Endothelial cell of umbilical vein (primary cell): ENCODE measurements at regions not wholly inside any gene's neighbourhood (a gene's known extent, or its start where the extent isn't known, plus 50 kb on each side); places are given as distances from the start of the nearest gene placed in this dataset.
A peak's percentile ranks its signal among the peaks of the same experiment; 100 is the strongest.

Experiments used
- BruUV-seq: library from RNA; stranded (reverse); fragments of 400-500 nt; replicated peaks from 2 replicates; lab custom pipeline; 2021; lab: Mats Ljungman, UMichigan
- CTCF ChIA-PET: fragments of 300-600, 350-600 bp; sonication (Branson Sonifier 250); formaldehyde crosslinking; loops from one replicate; lab custom pipeline; 2021; ENCODE audit warnings: antibody characterized with exemption, inconsistent platforms; lab: Charles Lee
- POLR2A ChIA-PET: fragments of 300-600, 350-600 bp; sonication (Branson Sonifier 250); formaldehyde crosslinking; loops from one replicate; lab custom pipeline; 2021; ENCODE audit warnings: antibody characterized with exemption, inconsistent platforms; lab: Charles Lee
- DNase-seq: peaks from one replicate; pipeline ENCODE4 v3.0.0-alpha.2; 2011; ENCODE audit warnings: low read depth, low spot score
- FAIRE-seq: peaks from 2 replicates; lab custom pipeline; 2011; peaks lifted over from hg19 to GRCh38; lab: Jason Lieb, UNC
- H2AFZ ChIP-seq: 2 replicates; pipeline ENCODE4 v1.6.0; 2012; ENCODE audit warnings: low read depth, low read length, control low read depth, inconsistent platforms
- H3K27ac ChIP-seq: 2 replicates; pipeline ENCODE4 v1.5.1; 2011; ENCODE audit warnings: low read depth, mild to moderate bottlenecking, control low read depth, low read length, moderate library complexity; ENCODE audit not compliant: insufficient read depth
- H3K27me3 ChIP-seq, 2 experiments: 2 replicates each; pipeline versions ENCODE4 v1.6.0 to v1.6.1; 2011; ENCODE audit warnings: low read length in 2 of 2, mixed read lengths in 1 of 2; ENCODE audit not compliant: control insufficient read depth in 2 of 2, insufficient read depth in 2 of 2
- H3K36me3 ChIP-seq, 2 experiments: 2 replicates in 1 of 2; 3 replicates in 1 of 2; pipeline ENCODE4 v1.5.1; 2011; ENCODE audit warnings: low read length in 2 of 2, mild to moderate bottlenecking in 1 of 2, moderate library complexity in 1 of 2; ENCODE audit not compliant: control insufficient read depth in 2 of 2, insufficient read depth in 2 of 2; ENCODE audit errors: extremely low read depth in 1 of 2
- H3K4me1 ChIP-seq: 3 replicates; pipeline ENCODE4 v1.5.1; 2011; ENCODE audit warnings: mild to moderate bottlenecking, low read length; ENCODE audit not compliant: control insufficient read depth, insufficient read depth; ENCODE audit errors: extremely low read depth
- H3K4me2 ChIP-seq: 2 replicates; pipeline ENCODE4 v1.6.1; 2011; ENCODE audit warnings: low read length, control low read depth, mixed read lengths; ENCODE audit not compliant: insufficient read depth
- H3K4me3 ChIP-seq, 3 experiments: fragments of 200-600 bp in 1 of 3; sonication (generic), shearing (Covaris generic) in 1 of 3; replicated peaks in 1 of 3; 2 replicates each; pipeline ENCODE4 v1.5.1; 2011 to 2016; ENCODE audit warnings: control low read depth in 3 of 3, low read length in 3 of 3, mild to moderate bottlenecking in 2 of 3, inconsistent platforms in 1 of 3, low read depth in 1 of 3, moderate library complexity in 1 of 3; ENCODE audit not compliant: insufficient read depth in 1 of 3
- H3K79me2 ChIP-seq: 2 replicates; pipeline ENCODE4 v1.6.0; 2012; ENCODE audit warnings: low read length, inconsistent platforms; ENCODE audit not compliant: control insufficient read depth, insufficient read depth
- H3K9ac ChIP-seq: replicated peaks from 2 replicates; pipeline ENCODE3; 2011; ENCODE audit warnings: low read length, control low read depth; ENCODE audit not compliant: insufficient read depth; ENCODE audit errors: extremely low read depth
- H3K9me1 ChIP-seq: replicated peaks from 3 replicates; pipeline ENCODE4 v1.6.0; 2011; ENCODE audit warnings: mild to moderate bottlenecking, low read length; ENCODE audit not compliant: control insufficient read depth, insufficient read depth; ENCODE audit errors: extremely low read depth
- H3K9me3 ChIP-seq: replicated peaks from 2 replicates; pipeline ENCODE4 v1.5.1; 2012; ENCODE audit warnings: low read length, inconsistent platforms; ENCODE audit not compliant: control insufficient read depth, insufficient read depth
- H4K20me1 ChIP-seq: replicated peaks from 2 replicates; pipeline ENCODE3; 2011; ENCODE audit warnings: mild to moderate bottlenecking, low read length; ENCODE audit not compliant: control insufficient read depth, insufficient read depth; ENCODE audit errors: extremely low read depth
- EZH2 ChIP-seq: IDR thresholded peaks from 2 replicates; pipeline ENCODE4 v1.6.1; 2012; ENCODE audit warnings: borderline replicate concordance, low read depth, mild to moderate bottlenecking, moderate library complexity, low read length, inconsistent platforms; ENCODE audit not compliant: severe bottlenecking
- FOS ChIP-seq: IDR thresholded peaks from 2 replicates; pipeline ENCODE4 v1.6.1; 2011; ENCODE audit warnings: mild to moderate bottlenecking, low read length, moderate library complexity, borderline replicate concordance; ENCODE audit not compliant: insufficient read depth
- GATA2 ChIP-seq: IDR thresholded peaks from 2 replicates; pipeline ENCODE4 v1.7.0; 2011; ENCODE audit warnings: low read depth, mild to moderate bottlenecking, moderate library complexity, mixed read lengths, low read length; ENCODE audit not compliant: insufficient read length, insufficient read depth
- JUN ChIP-seq: IDR thresholded peaks from 2 replicates; pipeline ENCODE4 v1.6.1; 2011; ENCODE audit warnings: borderline replicate concordance, low read depth; ENCODE audit not compliant: insufficient read length, insufficient read depth
- MYC ChIP-seq: IDR thresholded peaks from one replicate; pipeline ENCODE4 v1.6.1; 2011; ENCODE audit warnings: mild to moderate bottlenecking, low read depth, low read length
- POLR2A ChIP-seq: IDR thresholded peaks from 2 replicates; pipeline ENCODE4 v1.6.1; 2012; ENCODE audit warnings: low read depth, mild to moderate bottlenecking, control low read depth, low read length
- POLR2AphosphoS5 ChIP-seq: IDR thresholded peaks from 2 replicates; pipeline ENCODE4 v1.6.1; 2012; ENCODE audit warnings: low read depth, mild to moderate bottlenecking, control low read depth, low read length, moderate library complexity; ENCODE audit not compliant: insufficient read depth
- dilution Hi-C: fragments of 300-500 bp; cut with MboI; formaldehyde crosslinking; loops from one replicate; pipeline ENCODE4 v1.15.0; 2019; ENCODE audit warnings: low sequenced_read_pairs; ENCODE audit not compliant: extremely low pct_ligation_motif_present
- intact Hi-C: fragments of 100-400 bp; cut with micrococcal nuclease; formaldehyde crosslinking; loops from one replicate; pipeline ENCODE4 v1.10.0; 2022
- TF ChIP-seq, protein P1 (sequence below): IDR thresholded peaks from 2 replicates; pipeline ENCODE4 v1.6.1; 2011; ENCODE audit not compliant: insufficient read depth, insufficient read length
- TF ChIP-seq, protein P2 (sequence below), 2 donors: IDR thresholded peaks; 1 replicate in 1 of 2; 2 replicates in 1 of 2; pipeline ENCODE4 v1.5.1; 2011; ENCODE audit warnings: low read length in 2 of 2, mild to moderate bottlenecking in 2 of 2, moderate library complexity in 2 of 2, control low read depth in 1 of 2, inconsistent platforms in 1 of 2, low read depth in 1 of 2; ENCODE audit not compliant: insufficient read depth in 1 of 2; ENCODE audit errors: extremely low read depth in 1 of 2

DNA sequence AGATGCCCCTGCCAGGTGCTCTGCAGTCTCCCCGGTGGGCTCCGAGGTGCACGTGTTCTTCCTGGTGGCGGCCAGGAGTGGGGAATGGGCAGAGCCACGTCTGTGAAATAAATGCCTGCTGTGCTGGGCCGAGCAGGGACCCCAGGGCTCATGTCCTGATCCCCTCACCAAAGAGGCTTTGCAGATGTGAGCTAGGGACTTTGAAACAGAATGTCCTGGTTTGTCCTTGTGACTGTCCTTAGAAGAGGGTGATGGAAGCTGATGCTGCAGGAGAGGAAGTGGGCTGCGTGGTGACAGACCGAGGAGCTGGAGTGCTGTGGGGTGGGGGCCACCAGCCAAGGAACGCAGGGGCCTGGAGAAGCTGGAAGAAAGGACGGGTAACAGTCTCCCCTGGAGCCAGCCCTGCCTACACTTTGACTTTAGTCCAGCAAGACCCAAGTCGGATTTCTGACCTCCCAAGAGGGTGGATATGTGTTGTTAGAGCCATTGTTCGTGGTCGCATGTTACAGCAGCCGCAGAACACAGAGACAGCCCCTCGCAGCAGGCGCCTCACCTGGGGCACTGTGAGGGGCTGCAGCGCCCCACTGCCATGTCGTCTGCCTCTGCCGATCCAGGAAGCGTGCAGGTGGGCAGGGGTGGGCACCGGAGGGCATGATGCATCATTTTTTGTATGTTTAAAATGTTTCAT lies 217.9 kb upstream of the CIBAR2 start:
- Histone ChIP-seq H3K4me2 (no peak overlapping the region), H3K4me3 (no peak overlapping the region), H3K79me2 (no peaks in the 10 kb centered on the region), H4K20me1 (no peaks in the 10 kb centered on the region), H3K9ac (no peak overlapping the region), H2AFZ (no peak overlapping the region), H3K27ac (no peak overlapping the region), H3K4me1 (peaks cover 27% of the 10 kb centered on the region), H3K27me3 (no peaks in the 10 kb centered on the region), H3K9me1 (no peaks in the 10 kb centered on the region), H3K36me3 (no peaks in the 10 kb centered on the region), H3K9me3 (no peaks in the 10 kb centered on the region)
- ChIA-PET POLR2A (no interaction called here), CTCF (interaction anchor here (0.7 to 1.8 kb wide), 12 partner anchors 9 to 286 kb away, joined by 3 to 12 read pairs (median 4); no protein-coding TSS in a partner anchor)
- dilution Hi-C loops (no loop called here), intact Hi-C loops (loop anchor here (2.0 to 10.0 kb wide), 2 partner anchors 21 to 215 kb away; partner anchors contain the start of gene CIBAR2)
- BruUV-seq, result no TSS peak
- DNase-seq, result no peak
- TF ChIP-seq JUN, result no peak
- no peak for TF ChIP-seq GATA2
- peak; percentile 4 for FAIRE-seq

DNA sequence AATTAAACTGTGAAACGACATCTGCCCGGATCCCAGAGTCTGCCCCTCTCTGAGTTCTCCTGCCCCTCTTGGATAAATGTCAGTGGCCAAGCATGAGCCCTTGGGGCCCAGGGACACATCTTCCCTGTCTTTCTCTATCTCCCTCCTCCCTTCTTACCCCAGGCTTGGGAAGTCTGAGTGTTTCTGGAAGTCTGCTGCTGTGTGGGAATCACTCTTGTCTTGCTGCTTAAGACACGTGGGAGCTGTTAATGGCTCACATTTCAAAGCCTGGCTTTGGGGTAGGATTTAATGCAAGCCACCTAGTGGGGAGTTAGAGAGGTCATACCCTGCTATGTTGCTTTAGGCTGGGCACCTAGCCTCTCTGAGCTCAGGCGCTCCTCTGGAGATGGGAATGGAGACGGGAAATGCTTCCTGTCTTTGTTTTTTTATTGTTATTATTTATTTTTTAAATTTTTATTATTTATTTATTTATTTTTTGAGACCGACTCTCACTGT lies 218.5 kb upstream of the CIBAR2 start:
- BruUV-seq, result no TSS peak
- CTCF ChIA-PET, result interaction anchor here (0.7 to 1.8 kb wide), 12 partner anchors 9 to 285 kb away, joined by 3 to 12 read pairs (median 4); no protein-coding TSS in a partner anchor
- H3K4me1 ChIP-seq, result peaks cover 30% of the 10 kb centered on the region

More for the DNA sequence above, 218.5 kb upstream of the CIBAR2 start:
- H3K27me3 ChIP-seq, result no peaks in the 10 kb centered on the region
- POLR2A ChIA-PET, result no interaction called here
- no peak overlapping the region for H3K4me3 ChIP-seq
- dilution Hi-C loops, result no loop called here
- no peak overlapping the region for H2AFZ ChIP-seq
- no peak for DNase-seq
- no peaks in the 10 kb centered on the region for H4K20me1 ChIP-seq
- intact Hi-C loops, result loop anchor here (2.0 to 10.0 kb wide), 2 partner anchors 22 to 216 kb away; partner anchors contain the start of gene CIBAR2
- TF ChIP-seq POLR2A (no peak), MYC (no peak), POLR2AphosphoS5 (no peak), JUN (no peak), FOS (no peak), EZH2 (no peak), GATA2 (no peak)
- TF ChIP-seq, protein P1, sequence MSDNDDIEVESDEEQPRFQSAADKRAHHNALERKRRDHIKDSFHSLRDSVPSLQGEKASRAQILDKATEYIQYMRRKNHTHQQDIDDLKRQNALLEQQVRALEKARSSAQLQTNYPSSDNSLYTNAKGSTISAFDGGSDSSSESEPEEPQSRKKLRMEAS, result peak; percentile 11
- TF ChIP-seq, protein P2, sequence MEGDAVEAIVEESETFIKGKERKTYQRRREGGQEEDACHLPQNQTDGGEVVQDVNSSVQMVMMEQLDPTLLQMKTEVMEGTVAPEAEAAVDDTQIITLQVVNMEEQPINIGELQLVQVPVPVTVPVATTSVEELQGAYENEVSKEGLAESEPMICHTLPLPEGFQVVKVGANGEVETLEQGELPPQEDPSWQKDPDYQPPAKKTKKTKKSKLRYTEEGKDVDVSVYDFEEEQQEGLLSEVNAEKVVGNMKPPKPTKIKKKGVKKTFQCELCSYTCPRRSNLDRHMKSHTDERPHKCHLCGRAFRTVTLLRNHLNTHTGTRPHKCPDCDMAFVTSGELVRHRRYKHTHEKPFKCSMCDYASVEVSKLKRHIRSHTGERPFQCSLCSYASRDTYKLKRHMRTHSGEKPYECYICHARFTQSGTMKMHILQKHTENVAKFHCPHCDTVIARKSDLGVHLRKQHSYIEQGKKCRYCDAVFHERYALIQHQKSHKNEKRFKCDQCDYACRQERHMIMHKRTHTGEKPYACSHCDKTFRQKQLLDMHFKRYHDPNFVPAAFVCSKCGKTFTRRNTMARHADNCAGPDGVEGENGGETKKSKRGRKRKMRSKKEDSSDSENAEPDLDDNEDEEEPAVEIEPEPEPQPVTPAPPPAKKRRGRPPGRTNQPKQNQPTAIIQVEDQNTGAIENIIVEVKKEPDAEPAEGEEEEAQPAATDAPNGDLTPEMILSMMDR (IDR thresholded peaks at IDR 0.05; ENCODE audit: extremely low read depth in 1 of 2, insufficient read depth in 1 of 2, low read depth in 1 of 2, low read length in 2 of 2), result peak; percentile 30 to 40
- H3K4me2 ChIP-seq, result no peak overlapping the region
- no peak overlapping the region for H3K27ac ChIP-seq
- no peaks in the 10 kb centered on the region for H3K36me3 ChIP-seq
- H3K79me2 ChIP-seq, result no peaks in the 10 kb centered on the region
- H3K9ac ChIP-seq, result no peak overlapping the region
- no peaks in the 10 kb centered on the region for H3K9me1 ChIP-seq
- H3K9me3 ChIP-seq, result no peaks in the 10 kb centered on the region
- FAIRE-seq, result no peak
